Left lung (tissue), 4 donors: ENCODE measurements at regions not wholly inside any gene's neighbourhood (a gene's known extent, or its start where the extent isn't known, plus 50 kb on each side); places are given as distances from the start of the nearest gene placed in this dataset.

Source experiments
- ATAC-seq: fragments of 200-7000 bp; cut with Tn5 transposase; one replicate; pipeline ENCODE4 v1.9.1; 2020; ENCODE audit warnings: moderate library complexity
- DNase-seq, 4 donors: peaks; one replicate each; pipeline ENCODE4 v3.0.0-alpha.2; 2013 to 2020
- H3K27ac ChIP-seq, 2 donors: fragments of 200-600 bp; sonication (generic) in 1 of 2; one replicate each; pipeline versions ENCODE4 v1.5.0 to v1.8.0; 2020 to 2021
- H3K27me3 ChIP-seq, 2 donors: fragments of 200-600 bp; sonication (generic) in 1 of 2; one replicate each; pipeline versions ENCODE4 v1.5.0 to v1.8.0; 2020 to 2021
- H3K36me3 ChIP-seq, 2 donors: fragments of 200-600 bp; sonication (generic) in 1 of 2; one replicate each; pipeline versions ENCODE4 v1.5.0 to v1.8.0; 2020 to 2021
- H3K4me1 ChIP-seq, 2 donors: fragments of 200-600 bp; one replicate each; pipeline ENCODE4 v1.8.0; 2021
- H3K4me3 ChIP-seq, 2 donors: fragments of 200-600 bp; sonication (generic) in 1 of 2; one replicate each; pipeline versions ENCODE4 v1.5.0 to v1.8.0; 2020 to 2021; ENCODE audit warnings: mild to moderate bottlenecking in 1 of 2
- H3K9me3 ChIP-seq, 2 donors: fragments of 200-600 bp; sonication (generic) in 1 of 2; one replicate each; pipeline versions ENCODE4 v1.5.0 to v1.8.0; 2020 to 2021
- intact Hi-C, 2 donors: fragments of 100-400 bp; cut with DNase I; formaldehyde crosslinking; loops; one replicate each; pipeline versions ENCODE4 v1.11.2 to v1.14.2; 2022
- TF ChIP-seq, protein P1 (sequence below), 2 donors: fragments of 200-600 bp; sonication (generic) in 1 of 2; IDR thresholded peaks; one replicate each; pipeline versions ENCODE4 v1.5.0 to v1.8.0; 2021; ENCODE audit warnings: antibody characterized with exemption in 2 of 2
- donor health status: DM: no; HTN: yes; CAD: no.
- donor health status: DM: no; HTN: no; CAD: no.

- intact Hi-C loops = no loop called here
- Histone ChIP-seq H3K27ac (no peak overlapping the region), H3K4me1 (no peaks in the 10 kb centered on the region), H3K4me3 (no peak overlapping the region), H3K27me3 (no peaks in the 10 kb centered on the region), H3K36me3 (no peaks in the 10 kb centered on the region), H3K9me3 (no peaks in the 10 kb centered on the region)
- ATAC-seq = no peak
- no peak for DNase-seq
- TF ChIP-seq, protein P1, sequence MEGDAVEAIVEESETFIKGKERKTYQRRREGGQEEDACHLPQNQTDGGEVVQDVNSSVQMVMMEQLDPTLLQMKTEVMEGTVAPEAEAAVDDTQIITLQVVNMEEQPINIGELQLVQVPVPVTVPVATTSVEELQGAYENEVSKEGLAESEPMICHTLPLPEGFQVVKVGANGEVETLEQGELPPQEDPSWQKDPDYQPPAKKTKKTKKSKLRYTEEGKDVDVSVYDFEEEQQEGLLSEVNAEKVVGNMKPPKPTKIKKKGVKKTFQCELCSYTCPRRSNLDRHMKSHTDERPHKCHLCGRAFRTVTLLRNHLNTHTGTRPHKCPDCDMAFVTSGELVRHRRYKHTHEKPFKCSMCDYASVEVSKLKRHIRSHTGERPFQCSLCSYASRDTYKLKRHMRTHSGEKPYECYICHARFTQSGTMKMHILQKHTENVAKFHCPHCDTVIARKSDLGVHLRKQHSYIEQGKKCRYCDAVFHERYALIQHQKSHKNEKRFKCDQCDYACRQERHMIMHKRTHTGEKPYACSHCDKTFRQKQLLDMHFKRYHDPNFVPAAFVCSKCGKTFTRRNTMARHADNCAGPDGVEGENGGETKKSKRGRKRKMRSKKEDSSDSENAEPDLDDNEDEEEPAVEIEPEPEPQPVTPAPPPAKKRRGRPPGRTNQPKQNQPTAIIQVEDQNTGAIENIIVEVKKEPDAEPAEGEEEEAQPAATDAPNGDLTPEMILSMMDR (IDR thresholded peaks at IDR 0.05) = no peak
Observed at GRCh38 chr12:9392842-9393241, 184.6 kb upstream of the PZP start.

GRCh38 chr12:9391815-9392214, 183.6 kb upstream of the PZP start:
- DNase-seq (no peak), ATAC-seq (no peak)
- TF ChIP-seq, protein P1 (IDR thresholded peaks at IDR 0.05) = no peak
- H3K9me3 ChIP-seq = no peaks in the 10 kb centered on the region
- H3K4me1 ChIP-seq = no peaks in the 10 kb centered on the region
- intact Hi-C loops = no loop called here
- H3K36me3 ChIP-seq = no peaks in the 10 kb centered on the region
- no peaks in the 10 kb centered on the region for H3K27me3 ChIP-seq
- no peak overlapping the region for H3K27ac ChIP-seq
- H3K4me3 ChIP-seq = no peak overlapping the region

DNA sequence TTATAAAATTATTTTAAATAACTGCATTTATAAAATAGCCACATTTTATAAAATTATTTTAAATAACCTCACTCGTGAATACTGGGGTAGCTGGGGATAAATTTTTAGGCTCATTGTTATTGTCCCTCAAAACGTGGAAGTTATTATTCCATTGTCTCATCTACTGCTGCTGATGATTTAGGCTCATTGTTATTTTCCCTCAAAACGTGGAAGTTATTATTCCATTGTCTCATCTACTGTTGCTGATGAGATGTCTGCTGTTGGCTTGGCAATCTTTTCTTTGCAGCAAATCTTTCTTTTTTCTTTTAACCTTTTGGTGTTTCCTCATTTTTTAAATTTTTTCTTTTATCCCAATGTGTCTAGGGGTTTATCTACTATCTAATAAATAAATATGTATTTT, 182.6 kb upstream of the PZP start:
- Histone ChIP-seq H3K4me3 (no peak overlapping the region), H3K27me3 (no peaks in the 10 kb centered on the region), H3K36me3 (no peaks in the 10 kb centered on the region), H3K27ac (no peak overlapping the region), H3K9me3 (no peaks in the 10 kb centered on the region), H3K4me1 (no peaks in the 10 kb centered on the region)
- intact Hi-C loops = no loop called here
- ATAC-seq (no peak), DNase-seq (no peak)
- TF ChIP-seq, protein P1 (IDR thresholded peaks at IDR 0.05) = no peak

- Histone ChIP-seq H3K4me1 (no peaks in the 10 kb centered on the region), H3K9me3 (no peaks in the 10 kb centered on the region), H3K36me3 (no peaks in the 10 kb centered on the region), H3K4me3 (no peak overlapping the region), H3K27me3 (no peaks in the 10 kb centered on the region), H3K27ac (no peak overlapping the region)
- TF ChIP-seq, protein P1 (IDR thresholded peaks at IDR 0.05) = no peak
- intact Hi-C loops = no loop called here
- DNase-seq (no peak), ATAC-seq (no peak)
Observed at GRCh38 chr12:9389796-9390195, 181.6 kb upstream of the PZP start.

GRCh38 chr12:9388379-9388778, 180.2 kb upstream of the PZP start:
- TF ChIP-seq, protein P1 (IDR thresholded peaks at IDR 0.05) = no peak
- Histone ChIP-seq H3K4me3 (no peak overlapping the region), H3K9me3 (no peaks in the 10 kb centered on the region), H3K36me3 (no peaks in the 10 kb centered on the region), H3K4me1 (no peaks in the 10 kb centered on the region), H3K27ac (no peak overlapping the region), H3K27me3 (no peaks in the 10 kb centered on the region)
- DNase-seq = no peak
- intact Hi-C loops = no loop called here
- ATAC-seq = no peak
